COLO668 (cell line): ENCODE measurements at regions not wholly inside any gene's neighbourhood (a gene's known extent, or its start where the extent isn't known, plus 50 kb on each side); places are given as distances from the start of the nearest gene placed in this dataset.
"Not testable (repeated sequence)": the region's sequence is repeated elsewhere in the genome, so short reads cannot be mapped to it uniquely, and the experiment has no call there.

Experiments used
- DNase-seq: peaks from one replicate; lab custom pipeline; 2025; ENCODE audit not compliant: unreplicated experiment; lab: John Stamatoyannopoulos, UW

DNA sequence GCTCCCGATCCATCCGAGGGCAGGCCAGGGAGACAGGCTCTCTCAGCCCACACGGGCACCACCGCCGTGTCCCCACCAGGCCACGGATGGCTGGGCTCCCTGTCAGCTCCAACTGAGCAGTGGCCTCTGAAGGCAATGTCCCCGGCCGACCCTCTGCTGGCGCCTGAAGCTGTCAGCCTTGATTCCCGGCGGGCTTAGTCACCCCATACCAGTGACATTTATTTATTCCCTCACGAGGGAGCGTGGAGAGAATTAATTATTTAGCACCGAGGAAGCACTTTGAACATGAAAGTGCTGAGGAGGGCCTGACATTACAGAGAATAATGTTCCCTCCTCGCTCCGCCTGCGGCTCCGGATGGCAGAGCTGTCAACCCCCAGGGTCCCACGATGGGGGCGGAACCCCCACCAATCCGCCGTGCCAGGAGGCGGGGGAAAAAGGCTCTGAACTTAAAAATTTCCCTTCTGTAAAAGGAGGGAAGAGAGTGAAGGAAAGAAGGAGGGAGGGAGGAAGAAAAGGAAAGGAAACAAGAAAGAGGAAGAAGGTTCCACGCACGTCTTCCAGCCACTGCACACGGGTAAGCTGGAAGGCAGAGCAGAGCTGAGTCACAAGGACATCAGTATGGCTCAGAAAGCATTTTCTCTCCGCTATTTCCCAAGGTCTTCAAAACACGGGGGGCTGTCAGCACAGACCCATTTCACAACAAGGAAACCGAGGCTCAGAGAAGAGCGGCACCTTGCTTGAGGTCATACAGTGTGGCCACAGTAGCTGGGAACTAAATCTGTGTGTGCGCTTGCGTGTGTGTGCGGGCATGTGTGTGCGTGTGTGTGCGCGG, 108.7 kb upstream of the NCOR2 start:
- no peak for DNase-seq

DNA sequence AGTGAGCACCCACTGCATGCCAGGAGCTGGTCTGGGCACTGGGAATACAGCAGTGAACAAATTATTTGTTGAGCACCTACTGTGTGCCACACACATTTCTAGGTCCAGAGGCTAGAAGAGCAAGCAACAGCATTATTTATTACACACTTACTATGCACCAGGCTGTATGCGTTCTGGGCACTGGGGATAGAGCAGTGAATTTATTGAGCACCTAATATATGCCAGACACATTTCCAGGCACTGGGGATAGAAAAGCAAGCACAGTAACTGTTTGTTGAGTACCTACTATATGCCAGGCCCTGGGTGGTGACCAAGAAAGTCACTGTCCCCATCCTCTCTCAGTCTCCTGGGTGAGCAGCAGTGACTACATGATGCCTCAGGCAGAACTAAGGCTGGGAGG, 107.5 kb upstream of the NCOR2 start:
- DNase-seq, result no peak

DNA sequence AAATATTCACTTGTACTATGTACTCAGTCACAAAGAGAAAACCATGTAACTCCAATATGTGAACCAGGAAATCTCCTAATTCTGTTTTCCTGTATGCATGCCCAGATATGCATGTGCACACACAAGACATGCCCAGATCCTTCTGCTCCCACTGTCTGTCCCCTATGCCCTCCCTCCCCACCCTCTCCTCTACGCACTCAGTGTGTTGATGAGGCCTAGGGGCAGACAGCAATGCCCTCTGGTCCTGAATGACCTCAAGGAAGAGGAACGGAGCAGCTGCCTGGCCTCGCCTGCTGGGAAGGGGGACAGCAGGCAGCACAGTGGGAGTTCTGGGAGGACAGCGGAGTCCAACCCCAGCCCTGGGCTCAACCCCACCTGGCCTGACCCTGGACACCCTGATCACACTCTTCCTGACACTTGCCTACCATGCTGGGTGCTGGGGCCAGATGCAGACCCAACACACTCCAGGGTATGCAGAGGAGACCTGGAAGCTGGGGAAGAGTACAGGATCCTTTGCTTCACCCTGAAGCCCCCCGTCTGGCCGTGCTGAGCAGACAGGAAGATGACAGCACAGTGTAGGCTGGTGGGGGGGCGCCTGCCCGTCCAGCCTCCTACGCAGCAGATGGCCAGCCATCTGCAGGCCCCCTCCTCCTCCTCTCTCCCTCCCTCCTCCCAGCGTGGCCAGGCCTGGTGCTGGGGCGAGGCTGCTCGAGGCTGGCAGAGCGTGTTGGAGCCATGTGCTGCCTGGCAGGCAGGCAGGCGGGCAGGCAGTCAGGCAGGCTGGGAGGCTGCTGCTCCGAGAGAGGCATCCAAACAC, 106.6 kb upstream of the NCOR2 start:
- DNase-seq, result no peak

DNA sequence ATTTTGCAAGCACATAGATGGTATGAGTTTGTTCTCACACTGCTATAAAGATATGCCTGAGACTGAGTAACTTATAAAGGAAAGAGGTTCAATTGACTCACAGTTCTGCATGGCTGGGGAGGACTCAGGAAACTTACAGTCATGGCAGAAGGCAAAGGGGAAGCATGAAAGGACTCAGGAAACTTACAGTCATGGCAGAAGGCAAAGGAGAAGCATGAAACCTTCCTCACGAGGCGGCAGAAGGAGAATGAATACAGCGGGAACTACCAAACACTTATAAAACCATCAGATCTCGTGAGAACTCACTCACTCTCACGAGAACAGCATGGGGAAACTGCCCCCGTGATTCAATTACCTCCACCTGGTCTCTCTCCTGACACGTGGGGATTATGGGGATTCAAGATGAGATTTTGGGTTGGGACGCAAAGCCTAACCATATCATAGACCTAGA, 101.9 kb upstream of the NCOR2 start:
- not testable (repeated sequence) for DNase-seq

DNA sequence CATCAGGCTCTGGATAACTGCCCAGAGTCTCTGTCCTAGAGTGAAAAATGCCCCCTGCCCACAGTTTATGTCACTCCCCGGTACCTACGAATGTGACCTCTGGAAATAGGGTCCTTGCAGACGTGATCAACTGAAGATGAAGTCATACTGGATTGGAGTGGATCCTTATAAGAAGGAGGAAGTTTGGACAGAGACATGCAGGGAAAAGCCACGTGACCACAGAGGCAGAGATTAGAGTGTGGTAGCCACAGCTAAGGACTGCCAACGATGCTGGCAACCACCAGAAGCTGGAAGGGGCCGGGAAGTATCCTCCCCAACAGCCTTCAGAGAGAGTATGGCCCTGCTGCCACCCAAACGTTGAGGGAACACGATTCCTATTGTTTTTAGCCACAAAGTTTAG, 101.2 kb upstream of the NCOR2 start:
- DNase-seq, result no peak

DNA sequence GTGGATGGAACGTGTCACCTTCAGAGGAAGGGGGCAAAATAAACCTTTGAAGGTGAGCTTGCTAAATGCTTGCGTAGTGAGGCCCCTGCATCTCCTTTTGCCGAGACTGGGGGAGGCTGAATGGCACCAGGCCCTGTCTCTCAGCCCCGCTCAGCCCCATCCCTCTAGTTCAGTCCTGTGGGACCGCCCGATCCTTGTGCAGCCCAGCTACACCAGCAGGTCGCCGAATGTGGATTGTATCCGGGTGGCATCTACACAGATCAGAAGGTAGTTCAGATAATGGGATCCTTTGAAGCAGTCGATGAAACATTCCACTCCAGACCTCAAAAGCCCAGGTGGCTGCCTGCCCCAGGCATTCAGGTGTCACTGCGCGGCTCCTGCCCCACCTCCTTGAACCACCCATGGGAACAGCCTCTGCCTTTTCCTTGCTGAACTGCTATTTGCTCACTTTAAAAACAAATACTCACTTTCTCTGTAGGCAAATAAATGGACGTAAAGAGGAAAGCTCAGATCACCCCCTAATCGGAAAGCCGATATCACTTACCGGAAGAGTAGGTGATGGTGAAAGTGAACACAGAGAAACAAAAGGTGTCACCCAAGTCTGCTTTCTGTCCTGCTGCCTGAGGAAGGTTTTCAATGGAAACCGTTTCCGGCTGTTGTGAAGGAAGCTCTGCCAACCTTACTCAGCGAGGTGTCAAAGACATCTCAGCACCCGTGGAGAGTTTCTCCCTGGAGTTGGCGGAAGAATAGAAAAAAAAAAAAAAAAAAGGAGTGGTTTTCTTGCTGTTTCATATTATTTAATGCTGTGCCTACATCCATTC, 100.3 kb upstream of the NCOR2 start:
- DNase-seq, result peak; percentile 81

DNA sequence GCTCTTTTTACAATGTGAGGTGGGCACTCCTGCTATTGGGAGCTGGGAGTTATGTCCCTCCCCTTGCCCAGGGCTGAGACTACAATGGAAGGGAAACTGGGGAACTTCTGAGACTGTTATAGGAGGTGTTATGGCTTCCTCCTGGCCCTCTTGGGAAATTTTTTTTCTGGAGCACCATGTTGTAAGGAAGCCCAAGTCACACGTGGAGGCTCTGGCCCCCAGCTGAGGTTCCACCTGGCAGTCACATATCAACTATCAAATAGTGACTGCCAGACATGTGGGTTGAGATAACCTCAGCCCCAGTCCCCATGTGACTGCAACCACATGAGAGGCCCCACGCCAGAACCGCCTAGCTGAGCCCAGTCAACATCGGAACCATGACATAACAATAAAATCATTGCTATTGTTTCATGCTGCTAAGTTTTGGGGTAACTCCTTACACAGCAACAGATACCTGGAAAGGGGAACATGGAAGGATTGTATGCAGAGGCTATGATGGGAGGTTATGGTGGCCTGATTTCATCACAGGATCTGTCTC, 99.4 kb upstream of the NCOR2 start:
- DNase-seq, result no peak

DNA sequence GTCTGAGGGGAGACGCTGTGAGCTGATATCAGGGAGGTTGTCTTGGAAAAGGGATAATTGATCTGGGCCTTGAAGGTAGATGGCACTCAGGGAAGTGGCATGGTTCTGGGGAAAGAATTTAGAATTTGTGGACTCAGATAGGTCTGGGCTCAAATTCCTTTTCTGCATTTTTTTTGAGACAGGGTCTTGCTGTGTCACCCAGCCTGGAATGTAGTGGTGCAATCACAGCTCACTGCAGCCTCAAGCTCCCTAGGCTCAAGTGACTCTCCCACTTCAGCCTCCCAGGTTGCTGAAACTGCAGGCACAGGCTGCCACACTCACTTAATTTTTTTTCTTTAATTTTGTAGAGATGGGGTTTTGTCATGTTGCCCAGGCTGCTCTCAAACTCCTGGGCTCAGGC, 98.1 kb upstream of the NCOR2 start:
- DNase-seq, result no peak

DNA sequence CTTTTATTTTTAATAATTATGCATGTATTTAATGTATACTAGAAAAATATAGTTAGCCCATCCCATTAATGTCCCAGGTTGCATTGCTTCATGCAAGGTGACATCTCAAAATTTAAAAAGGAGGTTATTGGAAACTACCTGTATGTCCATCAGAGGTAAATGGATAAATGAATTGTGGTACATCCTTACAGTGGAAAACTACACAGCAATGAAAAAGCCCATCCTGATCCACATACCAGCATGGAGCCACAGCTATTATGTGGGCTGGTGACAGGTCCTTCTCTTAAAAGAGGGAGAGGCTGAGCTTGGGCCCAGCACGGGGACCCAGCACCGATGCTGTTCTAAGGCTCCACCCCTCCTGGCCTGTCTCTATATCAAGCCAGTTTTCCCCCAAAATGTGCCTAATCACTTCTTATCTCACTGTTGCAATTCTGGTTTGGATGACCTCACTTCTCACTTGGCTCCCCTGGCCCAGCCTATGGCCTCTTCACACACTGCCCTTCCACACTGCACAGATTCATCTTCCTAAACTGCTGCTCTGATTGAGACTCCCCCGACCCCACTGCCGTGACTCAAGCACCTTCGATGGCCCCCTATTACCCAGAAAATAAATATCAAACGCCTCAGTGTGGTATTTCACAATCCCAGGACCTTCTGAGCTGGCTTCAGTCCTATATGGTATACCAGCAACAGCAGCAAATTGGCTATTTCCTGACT, 97.1 kb upstream of the NCOR2 start:
- no peak for DNase-seq

DNA sequence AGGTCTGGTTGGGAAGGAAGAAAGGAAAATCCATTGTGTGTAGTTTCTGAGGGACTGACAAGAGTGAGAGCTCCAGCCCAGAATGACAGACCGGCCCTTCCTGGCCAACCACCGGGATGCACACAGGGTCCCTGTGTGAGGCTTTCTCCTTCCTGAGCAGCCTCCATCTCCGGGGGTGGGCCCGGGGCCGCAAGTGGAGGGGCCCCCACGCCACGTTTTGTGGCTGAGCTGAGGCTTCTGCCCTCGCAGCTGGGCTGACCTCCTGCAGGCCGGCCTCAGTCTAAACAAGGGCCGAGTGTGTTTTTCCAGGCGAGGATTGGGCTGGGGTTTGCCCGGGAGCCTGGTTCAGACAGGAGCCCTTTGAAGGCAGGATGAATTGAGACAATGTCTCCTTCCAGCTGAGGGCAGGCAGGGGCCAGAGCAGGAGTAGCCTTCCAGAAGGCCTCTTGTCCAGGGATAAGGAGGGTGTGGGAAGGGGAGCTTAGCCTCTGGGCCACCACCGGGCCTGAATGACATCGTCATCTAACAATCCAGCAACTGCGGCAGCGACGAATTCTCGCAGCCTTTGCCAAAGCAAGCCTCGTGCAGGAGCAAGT, 96.5 kb upstream of the NCOR2 start:
- DNase-seq, result no peak

DNA sequence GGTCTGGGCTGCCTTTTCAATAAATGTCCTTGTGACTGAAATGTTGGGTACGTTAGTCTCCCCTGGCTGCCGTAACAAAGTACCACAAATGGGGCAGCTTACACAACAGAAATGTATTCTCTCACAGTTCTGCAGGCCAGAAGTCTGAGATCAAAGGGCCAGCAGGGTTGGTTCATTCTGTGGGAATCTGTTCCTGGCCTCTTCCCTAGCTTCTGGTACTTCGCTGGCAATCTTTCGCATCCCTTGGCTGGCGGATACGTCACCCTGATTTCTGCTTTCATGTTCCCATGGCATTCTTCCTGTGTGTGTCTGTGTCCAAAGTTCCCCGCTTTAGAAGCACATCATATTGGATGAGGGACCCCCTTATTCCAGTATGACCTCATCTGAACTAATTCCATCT, 95.8 kb upstream of the NCOR2 start:
- no peak for DNase-seq

DNA sequence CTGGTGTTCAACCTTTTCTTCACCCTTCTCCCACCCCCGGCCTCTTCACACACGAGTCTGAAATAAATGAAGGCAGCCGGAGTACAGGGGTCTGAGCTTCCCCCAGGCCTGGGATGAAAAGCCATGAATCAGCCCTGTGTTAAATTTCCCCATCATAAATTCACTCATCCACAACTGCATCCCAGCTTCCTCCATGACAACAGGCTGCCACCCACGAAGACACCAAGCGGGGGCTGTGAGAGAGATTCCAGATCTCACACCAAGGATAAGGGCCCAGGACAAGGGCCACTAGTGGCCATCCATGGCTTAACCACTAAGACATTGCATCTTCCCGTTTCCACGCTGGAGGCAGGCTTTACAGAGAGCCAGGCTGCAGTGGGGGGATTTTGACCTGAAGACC, 93.9 kb upstream of the NCOR2 start:
- no peak for DNase-seq

DNA sequence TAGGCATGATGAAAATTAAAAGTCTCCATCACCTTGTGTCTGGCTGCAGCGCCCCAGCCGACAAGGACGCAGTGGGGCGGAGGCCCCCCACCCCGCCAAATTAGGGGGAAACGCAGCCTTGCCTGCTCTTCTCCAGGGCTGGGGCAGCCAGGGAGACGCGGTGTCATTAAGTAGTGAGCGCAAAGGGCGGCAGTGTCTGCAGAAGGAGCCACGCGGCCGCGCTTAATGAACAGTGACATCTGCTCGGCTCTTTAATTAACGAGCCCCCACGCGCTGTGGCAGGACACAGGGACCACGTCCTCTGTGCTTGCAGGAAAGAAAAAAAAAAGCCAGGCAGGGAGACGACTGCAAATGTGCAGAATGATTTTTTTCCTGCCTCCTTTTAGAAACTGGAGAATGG, 93.4 kb upstream of the NCOR2 start:
- no peak for DNase-seq

DNA sequence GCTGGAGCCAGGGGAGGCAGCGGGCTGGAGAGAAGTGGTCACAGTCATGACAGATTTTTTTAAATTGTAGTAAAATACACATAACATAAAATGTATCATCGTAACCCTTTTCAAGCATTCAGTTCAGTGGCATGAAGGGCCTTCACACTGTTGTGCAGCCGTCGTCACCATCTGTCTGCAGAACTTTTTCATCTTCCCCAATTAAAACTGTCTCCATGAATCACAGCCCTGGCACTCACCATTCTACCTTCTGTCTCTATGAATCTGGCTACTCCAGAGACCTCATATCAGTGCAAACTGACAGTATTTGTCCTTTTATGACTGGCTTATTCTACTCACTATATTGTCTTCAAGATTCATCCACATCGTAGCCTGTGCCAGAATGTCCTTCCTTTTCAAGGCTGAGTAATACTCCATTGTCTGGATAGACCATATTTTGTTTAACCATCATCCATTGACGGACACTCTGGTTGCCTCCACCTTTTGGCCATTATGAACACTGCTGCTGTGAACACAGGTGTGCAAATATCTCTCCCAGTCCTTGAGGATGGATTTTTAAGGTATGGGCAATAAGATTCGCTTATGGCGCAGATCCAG, 91.5 kb upstream of the NCOR2 start:
- no peak for DNase-seq

DNA sequence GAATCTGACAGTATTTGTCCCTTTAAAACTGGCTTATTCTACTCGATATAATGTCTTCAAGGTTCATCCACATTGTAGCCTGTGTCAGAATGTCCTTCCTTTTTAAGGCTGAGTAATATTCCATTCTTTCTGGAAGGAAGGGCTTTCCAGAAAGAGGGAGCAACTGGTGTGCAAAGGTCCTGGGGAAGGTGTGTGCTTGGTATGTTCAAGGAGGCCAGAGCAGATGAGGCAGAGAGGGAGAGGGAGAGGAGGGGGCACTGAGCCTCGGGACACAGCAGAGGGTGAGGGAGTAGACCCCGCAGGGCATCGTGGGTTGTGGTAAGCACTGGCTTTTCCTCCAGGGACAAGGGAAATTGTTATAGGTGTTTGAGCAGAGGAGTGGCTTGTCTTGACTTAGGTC, 90.9 kb upstream of the NCOR2 start:
- no peak for DNase-seq

DNA sequence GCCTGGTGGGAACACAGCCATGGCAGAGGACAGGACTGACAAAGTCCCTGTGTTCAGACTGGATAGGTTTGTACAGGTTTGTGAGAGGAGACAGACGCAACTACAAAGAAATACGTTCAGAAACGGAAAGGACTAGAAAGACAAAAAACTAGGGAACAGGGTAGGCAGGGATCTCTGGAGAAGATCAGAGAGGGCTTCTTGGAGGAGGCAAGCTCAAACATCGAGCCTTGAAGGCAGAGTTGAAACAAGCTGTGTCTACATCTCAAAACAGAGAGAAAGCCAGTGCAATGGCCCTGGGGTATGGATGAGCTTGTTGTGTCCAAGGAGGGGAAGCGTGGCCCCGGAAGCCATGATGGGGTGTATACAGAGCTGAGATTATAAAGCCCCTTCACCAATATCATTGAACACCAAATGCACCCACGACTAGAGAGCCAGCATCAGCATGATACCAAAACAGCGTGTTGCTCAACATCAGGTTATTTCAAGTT, 89.6 kb upstream of the NCOR2 start:
- no peak for DNase-seq

DNA sequence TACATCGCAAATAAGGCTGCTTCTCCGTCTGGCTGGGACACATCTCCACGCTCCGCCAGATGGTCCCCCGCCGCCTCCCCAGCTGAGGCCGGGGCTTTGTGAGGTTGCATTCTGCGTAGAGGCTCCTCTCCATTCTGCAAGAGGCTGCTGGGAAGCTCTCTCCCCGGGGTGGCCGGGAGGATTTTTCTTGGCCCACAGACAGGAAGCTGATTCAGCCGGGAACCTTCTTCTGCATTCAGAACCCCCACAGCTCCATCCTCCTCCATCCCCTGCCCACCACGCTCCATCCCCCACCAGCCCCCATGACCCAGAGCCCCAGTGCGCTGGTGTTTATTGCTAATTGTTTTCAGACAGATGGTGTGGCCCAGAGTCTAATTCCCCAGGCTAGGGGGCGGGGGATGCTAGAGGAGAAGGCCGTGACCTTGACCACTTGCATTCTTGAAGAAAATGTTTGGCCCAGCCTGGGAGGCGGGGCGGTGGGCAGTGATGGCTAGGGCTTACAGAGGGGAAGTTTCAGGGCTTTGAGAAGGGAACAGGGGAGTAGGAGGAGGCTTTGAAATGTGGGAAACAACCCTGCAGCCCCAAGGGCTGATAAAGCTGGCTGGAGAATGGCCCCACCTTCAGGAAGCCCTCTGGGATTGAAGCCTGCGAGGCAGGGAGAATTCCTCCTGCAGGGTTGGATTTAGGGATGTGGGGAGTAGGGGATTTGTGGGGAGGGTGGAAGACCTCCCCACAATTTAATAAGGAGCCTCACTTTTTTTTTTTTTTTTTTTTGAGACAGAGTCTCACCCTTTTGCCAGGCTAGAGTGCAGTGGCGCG, 88.5 kb upstream of the NCOR2 start:
- DNase-seq, result peak; percentile 36

DNA sequence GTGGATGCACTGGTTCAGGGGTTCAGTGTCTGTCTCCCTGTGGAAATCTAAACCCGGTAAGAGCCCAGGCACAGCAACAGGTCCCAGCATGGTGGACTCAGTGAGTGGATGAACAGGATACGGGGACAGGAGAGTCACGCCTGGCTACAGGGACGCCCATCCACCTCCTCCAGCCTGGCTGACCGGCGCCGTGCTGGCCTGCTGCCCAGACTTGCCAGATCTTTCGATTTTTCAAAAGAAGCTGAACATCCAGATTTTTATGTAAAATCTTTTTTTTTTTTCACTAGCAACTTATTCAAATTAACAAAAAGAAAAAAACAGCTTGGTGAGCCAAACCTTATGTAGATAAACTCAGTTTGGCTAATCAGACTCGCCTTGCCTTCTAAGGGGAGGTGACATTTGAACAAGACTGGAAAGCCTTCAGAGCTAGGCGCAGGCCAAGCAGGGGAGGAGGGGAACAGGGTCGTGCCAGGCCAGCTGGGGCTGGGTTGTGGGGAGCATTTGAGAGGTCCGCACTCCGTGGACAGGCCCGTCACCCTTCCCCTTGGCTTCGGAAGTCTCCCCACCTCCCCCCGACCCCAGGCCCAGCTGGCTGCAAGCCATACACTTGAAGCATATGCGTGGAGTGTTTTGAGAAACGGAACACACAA, 87.8 kb upstream of the NCOR2 start:
- DNase-seq, result no peak
